ENCODE measurements at regions not wholly inside any gene's neighbourhood (a gene's known extent, or its start where the extent isn't known, plus 50 kb on each side); places are given as distances from the start of the nearest gene placed in this dataset.

- no peaks in the 10 kb centered on the region for H3K9me3 ChIP-seq
- no peaks in the 10 kb centered on the region for H3K4me1 ChIP-seq
- no peak overlapping the region for H3K4me3 ChIP-seq
- H3K27me3 ChIP-seq, result no peaks in the 10 kb centered on the region
- intact Hi-C loops (cut with DNase I), result no loop called here
- DNase-seq (ENCODE audit: extremely low spot score in 2 of 2), result no peak
- H3K36me3 ChIP-seq, result no peaks in the 10 kb centered on the region
- TF ChIP-seq POLR2A (IDR thresholded peaks at IDR 0.05), result no peak
- no peak for TF ChIP-seq POLR2AphosphoS5 (IDR thresholded peaks at IDR 0.05; ENCODE audit: insufficient read depth in 1 of 2, low read depth in 1 of 2)
- TF ChIP-seq CTCF (IDR thresholded peaks at IDR 0.05), result no peak
- no peak overlapping the region for H3K27ac ChIP-seq
Observed at GRCh38 chr10:2813286-2813685, 254.1 kb upstream of the PFKP start.

- DNase-seq (ENCODE audit: extremely low spot score in 2 of 2), result no peak
- Histone ChIP-seq H3K27me3 (no peaks in the 10 kb centered on the region), H3K4me1 (no peaks in the 10 kb centered on the region), H3K9me3 (no peaks in the 10 kb centered on the region), H3K4me3 (no peak overlapping the region), H3K27ac (no peak overlapping the region), H3K36me3 (no peaks in the 10 kb centered on the region)
- TF ChIP-seq POLR2AphosphoS5 (IDR thresholded peaks at IDR 0.05; ENCODE audit: insufficient read depth in 1 of 2, low read depth in 1 of 2), result no peak
- no peak for TF ChIP-seq CTCF (IDR thresholded peaks at IDR 0.05)
- TF ChIP-seq POLR2A (IDR thresholded peaks at IDR 0.05), result no peak
- intact Hi-C loops (cut with DNase I), result no loop called here
Observed at GRCh38 chr10:2812631-2813030, 254.7 kb upstream of the PFKP start.

- TF ChIP-seq CTCF (IDR thresholded peaks at IDR 0.05) (no peak), POLR2AphosphoS5 (IDR thresholded peaks at IDR 0.05; ENCODE audit: insufficient read depth in 1 of 2, low read depth in 1 of 2) (no peak), POLR2A (IDR thresholded peaks at IDR 0.05) (no peak)
- Histone ChIP-seq H3K4me1 (no peaks in the 10 kb centered on the region), H3K36me3 (no peaks in the 10 kb centered on the region), H3K4me3 (no peak overlapping the region), H3K27me3 (no peaks in the 10 kb centered on the region), H3K9me3 (no peaks in the 10 kb centered on the region), H3K27ac (no peak overlapping the region)
- intact Hi-C loops (cut with DNase I), result no loop called here
- DNase-seq (ENCODE audit: extremely low spot score in 2 of 2), result no peak
Observed at GRCh38 chr10:2800178-2800577, 267.2 kb upstream of the PFKP start.

- H3K4me1 ChIP-seq, result no peaks in the 10 kb centered on the region
- H3K9me3 ChIP-seq, result no peaks in the 10 kb centered on the region
- TF ChIP-seq POLR2AphosphoS5 (IDR thresholded peaks at IDR 0.05; ENCODE audit: insufficient read depth in 1 of 2, low read depth in 1 of 2), result no peak
- no peaks in the 10 kb centered on the region for H3K36me3 ChIP-seq
- no peaks in the 10 kb centered on the region for H3K27me3 ChIP-seq
- DNase-seq (ENCODE audit: extremely low spot score in 2 of 2), result no peak
- H3K27ac ChIP-seq, result no peak overlapping the region
- H3K4me3 ChIP-seq, result no peak overlapping the region
- intact Hi-C loops (cut with DNase I), result loop anchor here (10.0 kb wide), 1 partner anchor 1484 kb away; no protein-coding TSS in a partner anchor
Observed at GRCh38 chr10:2798336-2799022, 268.9 kb upstream of the PFKP start.

- Histone ChIP-seq H3K9me3 (no peaks in the 10 kb centered on the region), H3K4me1 (no peaks in the 10 kb centered on the region), H3K36me3 (no peaks in the 10 kb centered on the region), H3K4me3 (no peak overlapping the region), H3K27me3 (no peaks in the 10 kb centered on the region), H3K27ac (no peak overlapping the region)
- TF ChIP-seq POLR2A (IDR thresholded peaks at IDR 0.05) (no peak), POLR2AphosphoS5 (IDR thresholded peaks at IDR 0.05; ENCODE audit: insufficient read depth in 1 of 2, low read depth in 1 of 2) (no peak)
- intact Hi-C loops (cut with DNase I), result loop anchor here (10.0 kb wide), 1 partner anchor 1477 kb away; no protein-coding TSS in a partner anchor
- DNase-seq (ENCODE audit: extremely low spot score in 2 of 2), result no peak
Observed at GRCh38 chr10:2791774-2792443, 275.4 kb upstream of the PFKP start.
